ENCODE measurements at regions not wholly inside any gene's neighbourhood (a gene's known extent, or its start where the extent isn't known, plus 50 kb on each side); places are given as distances from the start of the nearest gene placed in this dataset.
A peak's percentile ranks its signal among the peaks of the same experiment; 100 is the strongest.

- Histone ChIP-seq H3K4me1 (no peaks in the 10 kb centered on the region), H3K27ac (no peak overlapping the region), H3K36me3 (no peaks in the 10 kb centered on the region), H3K27me3 (peaks cover 0 to 30% (median 3%) of the 10 kb centered on the region in 3 donors), H3K9me3 (no peaks in the 10 kb centered on the region), H3K4me3 (no peak overlapping the region)
- TF ChIP-seq POLR2A (IDR thresholded peaks at IDR 0.05) (no peak), EP300 (IDR thresholded peaks at IDR 0.05) (no peak), CTCF (IDR thresholded peaks at IDR 0.05) (no peak), POLR2AphosphoS5 (IDR thresholded peaks at IDR 0.05) (no peak)
- intact Hi-C loops (cut with DNase I; ENCODE audit: low total_unique reads): no loop called here
- 89 to 95% (median 91%) methylated on average over 4 of the region's 4 CpGs for whole genome bisulfite sequencing, 5 donors
- no peak for DNase-seq
Observed at GRCh38 chr1:37286881-37287280, 187.5 kb upstream of the ZC3H12A start.

DNA sequence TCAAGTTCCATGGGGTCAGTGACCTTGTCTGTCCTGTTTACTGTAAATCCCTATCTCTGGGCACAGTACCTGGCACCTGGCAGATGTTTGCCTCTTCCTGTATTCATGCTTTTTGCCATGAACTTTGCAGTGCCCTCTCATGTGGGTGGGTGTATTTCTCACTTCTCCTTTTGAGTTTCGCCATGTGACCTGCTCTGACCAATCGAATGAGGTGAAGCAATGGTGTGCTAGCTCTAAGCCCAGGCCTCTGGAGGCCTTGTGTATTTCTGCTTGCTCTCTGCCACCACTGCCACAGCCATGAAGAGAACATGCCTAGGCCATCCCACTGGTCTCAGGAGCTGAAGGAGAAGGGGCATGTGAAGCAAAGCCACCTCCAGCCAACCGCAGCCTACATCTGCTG, 185.5 kb upstream of the ZC3H12A start:
- no peak overlapping the region for H3K4me3 ChIP-seq
- intact Hi-C loops (cut with DNase I; ENCODE audit: low total_unique reads): no loop called here
- H3K9me3 ChIP-seq: no peaks in the 10 kb centered on the region
- no peak overlapping the region for H3K27ac ChIP-seq
- no peaks in the 10 kb centered on the region for H3K4me1 ChIP-seq
- DNase-seq: peak in 1 of 2 donors; percentile 17
- 74 to 95% (median 92%) methylated on average over 3 of the region's 3 CpGs for WGBS, 5 donors
- H3K27me3 ChIP-seq: peaks cover 0 to 37% (median 15%) of the 10 kb centered on the region in 3 donors
- H3K36me3 ChIP-seq: no peaks in the 10 kb centered on the region
- TF ChIP-seq EP300 (IDR thresholded peaks at IDR 0.05): no peak

GRCh38 chr1:37290718-37291117, 183.7 kb upstream of the ZC3H12A start:
- Histone ChIP-seq H3K27me3 (peaks cover 0 to 47% (median 15%) of the 10 kb centered on the region in 3 donors), H3K4me1 (no peaks in the 10 kb centered on the region), H3K9me3 (no peaks in the 10 kb centered on the region), H3K27ac (no peak overlapping the region), H3K4me3 (no peak overlapping the region), H3K36me3 (no peaks in the 10 kb centered on the region)
- DNase-seq: no peak
- intact Hi-C loops (cut with DNase I; ENCODE audit: low total_unique reads): no loop called here
- TF ChIP-seq EP300 (IDR thresholded peaks at IDR 0.05) (no peak), CTCF (IDR thresholded peaks at IDR 0.05) (no peak), POLR2A (IDR thresholded peaks at IDR 0.05) (no peak), POLR2AphosphoS5 (IDR thresholded peaks at IDR 0.05) (no peak)
- WGBS, 5 donors: 43 to 62% (median 55%) methylated on average over 4 of the region's 4 CpGs

DNA sequence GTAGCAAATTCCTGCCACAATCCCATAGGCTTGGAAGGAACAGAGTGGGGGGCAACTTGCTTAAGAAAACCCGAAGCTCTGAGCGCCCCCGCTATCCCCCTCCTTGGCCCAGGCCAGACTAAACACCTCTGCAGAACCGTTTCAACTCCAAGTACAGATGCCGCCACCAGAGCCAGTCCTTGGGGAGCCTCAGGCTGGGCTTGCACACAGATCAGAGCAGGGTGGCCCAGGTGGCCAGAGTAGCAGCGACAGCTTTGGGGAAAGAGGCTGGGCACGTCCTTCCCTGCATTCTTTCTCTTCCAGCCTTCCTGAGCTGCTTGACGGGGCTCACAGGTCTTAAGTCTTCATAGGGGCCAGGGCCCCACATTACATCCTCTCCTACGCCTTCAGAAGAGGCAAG, 181.6 kb upstream of the ZC3H12A start:
- no peaks in the 10 kb centered on the region for H3K36me3 ChIP-seq
- 52 to 68% (median 60%) methylated on average over 8 to 9 of the region's 9 CpGs for WGBS, 5 donors
- no peaks in the 10 kb centered on the region for H3K4me1 ChIP-seq
- intact Hi-C loops (cut with DNase I; ENCODE audit: low total_unique reads): no loop called here
- H3K4me3 ChIP-seq: no peak overlapping the region
- no peak for TF ChIP-seq POLR2A (IDR thresholded peaks at IDR 0.05)
- no peak for TF ChIP-seq EP300 (IDR thresholded peaks at IDR 0.05)
- no peak for TF ChIP-seq CTCF (IDR thresholded peaks at IDR 0.05)
- no peak for TF ChIP-seq POLR2AphosphoS5 (IDR thresholded peaks at IDR 0.05)
- no peaks in the 10 kb centered on the region for H3K9me3 ChIP-seq
- no peak overlapping the region for H3K27ac ChIP-seq
- peaks cover 0 to 63% (median 15%) of the 10 kb centered on the region in 3 donors for H3K27me3 ChIP-seq
- DNase-seq: no peak

DNA sequence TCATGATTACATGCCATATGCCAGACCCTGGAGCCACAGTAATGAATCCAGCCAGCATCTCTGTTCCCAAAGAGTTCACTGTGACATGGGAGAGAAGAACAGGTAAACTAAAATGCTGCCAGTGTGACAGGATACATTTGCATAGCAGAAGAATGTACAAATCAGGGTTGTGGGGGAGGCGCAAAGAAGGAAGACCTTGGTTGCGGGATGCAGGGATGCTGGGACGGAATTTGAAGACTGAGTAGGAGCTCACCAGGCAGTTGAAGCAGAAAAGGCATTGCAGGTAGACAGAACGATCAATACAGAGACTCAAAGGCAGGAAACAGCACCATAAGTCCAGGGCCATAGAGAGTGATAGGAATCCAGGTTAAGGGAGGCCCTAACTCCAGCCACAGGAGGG, 180.3 kb upstream of the ZC3H12A start:
- TF ChIP-seq EP300 (IDR thresholded peaks at IDR 0.05): no peak
- TF ChIP-seq POLR2A (IDR thresholded peaks at IDR 0.05): no peak
- TF ChIP-seq CTCF (IDR thresholded peaks at IDR 0.05): no peak
- no peak for TF ChIP-seq POLR2AphosphoS5 (IDR thresholded peaks at IDR 0.05)
- DNase-seq: no peak
- 64 to 74% (median 71%) methylated on average over 4 of the region's 4 CpGs for WGBS, 5 donors
- Histone ChIP-seq H3K36me3 (no peaks in the 10 kb centered on the region), H3K27me3 (peaks cover 0 to 76% (median 23%) of the 10 kb centered on the region in 3 donors), H3K9me3 (no peaks in the 10 kb centered on the region), H3K27ac (no peak overlapping the region), H3K4me1 (no peaks in the 10 kb centered on the region), H3K4me3 (no peak overlapping the region)
- intact Hi-C loops (cut with DNase I; ENCODE audit: low total_unique reads): no loop called here
